Trophoblast cell (in vitro differentiated cells and primary cell): ENCODE measurements at regions not wholly inside any gene's neighbourhood (a gene's known extent, or its start where the extent isn't known, plus 50 kb on each side); places are given as distances from the start of the nearest gene placed in this dataset.

Experiments
- DNase-seq, 2 donors: peaks; one replicate each; pipeline ENCODE4 v3.0.0-alpha.2; 2016
- H2AFZ ChIP-seq: 2 replicates; pipeline ENCODE4 v1.6.1; 2013; ENCODE audit warnings: low read length, moderate library complexity, mild to moderate bottlenecking; ENCODE audit not compliant: insufficient read depth, poor library complexity
- H2AK5ac ChIP-seq: 2 replicates; pipeline ENCODE4 v1.6.1; 2013; ENCODE audit warnings: mild to moderate bottlenecking, low read length
- H2BK120ac ChIP-seq: 2 replicates; pipeline ENCODE4 v1.6.1; 2013; ENCODE audit warnings: low read length, mild to moderate bottlenecking, moderate library complexity; ENCODE audit not compliant: insufficient read depth, poor library complexity
- H2BK12ac ChIP-seq: 2 replicates; pipeline ENCODE4 v1.6.1; 2013; ENCODE audit warnings: mild to moderate bottlenecking, low read length, moderate library complexity
- H2BK5ac ChIP-seq: 2 replicates; pipeline ENCODE4 v1.6.1; 2013; ENCODE audit warnings: low read length, low read depth, moderate library complexity, mild to moderate bottlenecking; ENCODE audit not compliant: poor library complexity
- H3K14ac ChIP-seq: 2 replicates; pipeline ENCODE4 v1.6.1; 2013; ENCODE audit warnings: mild to moderate bottlenecking, low read length
- H3K18ac ChIP-seq: 2 replicates; pipeline ENCODE4 v1.6.1; 2013; ENCODE audit warnings: mild to moderate bottlenecking, low read length
- H3K23ac ChIP-seq: 2 replicates; pipeline ENCODE4 v1.6.1; 2013; ENCODE audit warnings: low read length
- H3K27ac ChIP-seq: 2 replicates; pipeline ENCODE4 v1.5.1; 2013; ENCODE audit warnings: low read depth, mild to moderate bottlenecking, inconsistent platforms, low read length, moderate library complexity
- H3K27me3 ChIP-seq: 2 replicates; pipeline ENCODE4 v1.6.1; 2013; ENCODE audit warnings: inconsistent platforms, mild to moderate bottlenecking, low read length, moderate library complexity; ENCODE audit not compliant: insufficient read depth
- H3K36me3 ChIP-seq, 2 experiments: 1 replicate in 1 of 2; 2 replicates in 1 of 2; pipeline ENCODE4 v1.6.1; 2013; ENCODE audit warnings: low read length in 2 of 2, mild to moderate bottlenecking in 2 of 2, moderate library complexity in 1 of 2; ENCODE audit not compliant: insufficient read depth in 2 of 2, control insufficient read depth in 1 of 2
- H3K4ac ChIP-seq: 2 replicates; pipeline ENCODE4 v1.6.1; 2013; ENCODE audit warnings: low read depth, mild to moderate bottlenecking, low read length, moderate library complexity
- H3K4me1 ChIP-seq, 2 experiments: 1 replicate in 1 of 2; 2 replicates in 1 of 2; pipeline ENCODE4 v1.6.1; 2013; ENCODE audit warnings: low read length in 2 of 2, mild to moderate bottlenecking in 2 of 2, moderate library complexity in 1 of 2; ENCODE audit not compliant: insufficient read depth in 2 of 2, control insufficient read depth in 1 of 2
- H3K4me2 ChIP-seq: 2 replicates; pipeline ENCODE4 v1.6.1; 2013; ENCODE audit warnings: inconsistent platforms, mild to moderate bottlenecking, low read length, moderate library complexity
- H3K4me3 ChIP-seq: 2 replicates; pipeline ENCODE4 v1.5.1; 2013; ENCODE audit warnings: mild to moderate bottlenecking, low read depth, low read length, inconsistent platforms
- H3K79me1 ChIP-seq: one replicate; pipeline ENCODE4 v1.6.1; 2013; ENCODE audit warnings: low read length
- H3K79me2 ChIP-seq: 2 replicates; pipeline ENCODE4 v1.6.1; 2013; ENCODE audit warnings: low read length, mild to moderate bottlenecking; ENCODE audit not compliant: control insufficient read depth, insufficient read depth, poor library complexity
- H3K9ac ChIP-seq: 2 replicates; pipeline ENCODE4 v1.6.1; 2013; ENCODE audit warnings: mild to moderate bottlenecking, low read length
- H3K9me3 ChIP-seq: 2 replicates; pipeline ENCODE4 v1.6.1; 2013; ENCODE audit warnings: low read depth, mild to moderate bottlenecking, control low read depth, inconsistent platforms, low read length; ENCODE audit not compliant: insufficient read depth
- H4K12ac ChIP-seq: 2 replicates; pipeline ENCODE4 v1.6.1; 2013; ENCODE audit warnings: low read depth, mild to moderate bottlenecking, low read length, moderate library complexity
- H4K8ac ChIP-seq: 2 replicates; pipeline ENCODE4 v1.6.1; 2013; ENCODE audit warnings: low read depth, mild to moderate bottlenecking, low read length, moderate library complexity
- H4K91ac ChIP-seq: one replicate; pipeline ENCODE4 v1.6.1; 2013; ENCODE audit warnings: low read depth, mild to moderate bottlenecking, low read length, moderate library complexity
- WGBS: extraction: QIAGEN DNeasy Blood & Tissue Kit; methylation state at CpG from one replicate; pipeline ENCODE4 v1.1.7; 2013; ENCODE audit warnings: missing lambda C conversion rate; ENCODE audit not compliant: insufficient read length, insufficient coverage; ENCODE audit errors: extremely low coverage; 5-methylcytosine and 5-hydroxymethylcytosine counted together

DNA sequence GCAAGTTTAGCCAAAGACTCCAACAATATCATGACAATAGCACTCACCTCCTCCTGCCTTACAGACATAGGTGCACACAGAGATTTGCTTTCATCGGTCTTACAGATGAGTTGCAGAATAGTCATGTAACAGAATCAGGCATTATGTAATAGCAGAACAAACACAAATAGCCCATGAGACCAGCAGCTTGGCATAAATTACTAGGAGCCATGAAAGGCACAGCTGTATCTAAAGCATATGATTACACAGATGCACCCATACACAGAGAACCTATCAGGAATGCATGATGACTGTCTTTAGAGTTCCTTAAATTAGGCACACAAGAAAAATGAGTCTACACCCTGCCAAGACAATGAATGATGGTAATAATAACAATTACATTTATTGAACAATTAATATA lies 342.0 kb upstream of the XYLT1 start:
- H3K27ac ChIP-seq: no peak overlapping the region
- no peak overlapping the region for H2BK12ac ChIP-seq
- H3K9ac ChIP-seq: no peak overlapping the region
- H3K79me1 ChIP-seq: no peaks in the 10 kb centered on the region
- no peak overlapping the region for H2BK5ac ChIP-seq
- no peak overlapping the region for H4K8ac ChIP-seq
- H3K4ac ChIP-seq: no peak overlapping the region
- no peak for DNase-seq
- H3K4me2 ChIP-seq: no peak overlapping the region
- H3K18ac ChIP-seq: no peak overlapping the region
- no CpG with 5 or more reads among the region's 1 CpG for WGBS
- no peaks in the 10 kb centered on the region for H3K9me3 ChIP-seq
- H4K91ac ChIP-seq: no peak overlapping the region
- no peaks in the 10 kb centered on the region for H3K79me2 ChIP-seq
- no peak overlapping the region for H3K23ac ChIP-seq
- no peak overlapping the region for H2AFZ ChIP-seq
- H3K4me1 ChIP-seq: no peaks in the 10 kb centered on the region
- no peak overlapping the region for H3K14ac ChIP-seq
- no peak overlapping the region for H2BK120ac ChIP-seq
- H3K27me3 ChIP-seq: no peaks in the 10 kb centered on the region
- H2AK5ac ChIP-seq: no peak overlapping the region
- no peaks in the 10 kb centered on the region for H3K36me3 ChIP-seq
- no peak overlapping the region for H3K4me3 ChIP-seq
- no peak overlapping the region for H4K12ac ChIP-seq

DNA sequence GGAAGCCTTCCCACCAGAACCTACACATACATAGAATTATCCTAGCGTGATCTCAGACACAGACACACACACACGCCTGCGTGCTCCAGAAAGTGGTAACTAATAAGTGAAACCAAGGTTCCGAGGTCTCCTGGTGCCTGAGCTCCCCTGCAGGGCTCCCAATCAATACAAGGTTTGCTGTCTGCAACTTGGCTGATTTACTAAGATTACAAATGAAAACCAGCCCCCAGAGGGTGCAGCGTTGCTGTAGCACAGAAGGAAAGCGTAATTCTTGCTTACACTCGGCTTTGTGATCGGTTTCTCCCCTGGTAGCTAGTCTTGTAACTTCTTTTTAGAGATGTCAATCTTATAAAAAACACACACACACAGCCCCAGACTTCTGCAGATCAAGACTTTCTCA lies 334.1 kb upstream of the XYLT1 start:
- H4K91ac ChIP-seq: no peak overlapping the region
- no peaks in the 10 kb centered on the region for H3K36me3 ChIP-seq
- no peak overlapping the region for H4K12ac ChIP-seq
- H3K18ac ChIP-seq: no peak overlapping the region
- no peak overlapping the region for H2BK12ac ChIP-seq
- no peaks in the 10 kb centered on the region for H3K4me1 ChIP-seq
- no peak overlapping the region for H3K9ac ChIP-seq
- no peak overlapping the region for H2AK5ac ChIP-seq
- no peak for DNase-seq
- no peak overlapping the region for H2BK120ac ChIP-seq
- H3K9me3 ChIP-seq: no peaks in the 10 kb centered on the region
- no peak overlapping the region for H3K14ac ChIP-seq
- no peak overlapping the region for H3K4me3 ChIP-seq
- no peaks in the 10 kb centered on the region for H3K79me1 ChIP-seq
- H3K4ac ChIP-seq: no peak overlapping the region
- no CpG with 5 or more reads among the region's 8 CpGs for WGBS
- no peak overlapping the region for H2AFZ ChIP-seq
- no peak overlapping the region for H3K27ac ChIP-seq
- H2BK5ac ChIP-seq: no peak overlapping the region
- H3K4me2 ChIP-seq: no peak overlapping the region
- H3K79me2 ChIP-seq: no peaks in the 10 kb centered on the region
- H3K27me3 ChIP-seq: no peaks in the 10 kb centered on the region
- H3K23ac ChIP-seq: no peak overlapping the region
- H4K8ac ChIP-seq: no peak overlapping the region

DNA sequence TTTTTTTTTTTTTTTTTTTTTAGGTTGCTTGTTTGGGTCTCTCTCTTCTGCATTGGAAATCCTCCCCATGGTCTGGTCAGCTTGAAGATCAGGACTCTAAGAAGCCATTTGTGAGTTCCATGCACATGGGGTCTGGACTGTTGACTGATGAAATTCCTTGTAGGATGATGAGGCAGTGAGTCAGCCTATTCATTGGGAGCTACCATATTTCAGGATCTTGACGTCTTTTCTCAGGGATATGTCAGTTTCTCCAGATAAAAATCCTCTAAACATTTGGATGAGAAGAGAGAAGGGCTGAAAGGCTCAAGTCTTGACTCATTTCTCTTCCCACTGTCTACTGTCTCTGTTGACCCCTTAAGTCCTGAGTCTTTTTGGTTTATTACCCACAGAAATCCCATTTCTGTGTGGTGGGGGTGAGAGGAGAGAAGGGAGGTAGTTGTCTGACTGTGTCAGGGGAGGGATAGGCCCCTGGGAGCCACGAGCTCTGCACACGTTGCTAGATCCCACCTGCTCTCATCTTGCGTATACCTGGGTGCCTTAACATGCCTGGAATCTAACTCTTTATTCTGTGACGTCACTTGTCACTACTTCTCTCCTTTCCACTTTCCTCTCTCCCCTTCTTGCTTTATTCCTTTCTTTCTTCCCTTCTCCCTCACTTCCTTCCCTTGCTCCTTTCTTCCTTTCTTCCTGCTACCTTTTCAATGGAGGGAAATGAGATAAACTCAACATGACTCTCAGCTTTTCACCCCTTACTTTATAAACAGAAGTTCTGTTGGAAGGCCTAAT lies 333.1 kb upstream of the XYLT1 start:
- no peak for DNase-seq
- no peaks in the 10 kb centered on the region for H3K27me3 ChIP-seq
- H2BK120ac ChIP-seq: no peak overlapping the region
- H4K8ac ChIP-seq: no peak overlapping the region
- no peak overlapping the region for H3K14ac ChIP-seq
- H3K4me1 ChIP-seq: no peaks in the 10 kb centered on the region
- H2AK5ac ChIP-seq: no peak overlapping the region
- no peaks in the 10 kb centered on the region for H3K79me1 ChIP-seq
- H3K9me3 ChIP-seq: no peaks in the 10 kb centered on the region
- no peak overlapping the region for H3K18ac ChIP-seq
- H4K12ac ChIP-seq: no peak overlapping the region
- no CpG with 5 or more reads among the region's 5 CpGs for WGBS
- no peak overlapping the region for H2BK12ac ChIP-seq
- H3K4ac ChIP-seq: no peak overlapping the region
- no peak overlapping the region for H4K91ac ChIP-seq
- no peak overlapping the region for H2BK5ac ChIP-seq
- no peaks in the 10 kb centered on the region for H3K79me2 ChIP-seq
- H3K23ac ChIP-seq: no peak overlapping the region
- no peak overlapping the region for H3K9ac ChIP-seq
- no peak overlapping the region for H2AFZ ChIP-seq
- H3K4me2 ChIP-seq: no peak overlapping the region
- no peaks in the 10 kb centered on the region for H3K36me3 ChIP-seq
- H3K27ac ChIP-seq: no peak overlapping the region
- no peak overlapping the region for H3K4me3 ChIP-seq

- no peaks in the 10 kb centered on the region for H3K4me1 ChIP-seq
- no peaks in the 10 kb centered on the region for H3K9me3 ChIP-seq
- H3K4ac ChIP-seq: no peak overlapping the region
- H2AK5ac ChIP-seq: no peak overlapping the region
- H3K18ac ChIP-seq: no peak overlapping the region
- no peak overlapping the region for H2BK12ac ChIP-seq
- H3K27me3 ChIP-seq: no peaks in the 10 kb centered on the region
- no peaks in the 10 kb centered on the region for H3K36me3 ChIP-seq
- no peak overlapping the region for H2AFZ ChIP-seq
- H3K23ac ChIP-seq: no peak overlapping the region
- no peaks in the 10 kb centered on the region for H3K79me1 ChIP-seq
- H4K91ac ChIP-seq: no peak overlapping the region
- no peak overlapping the region for H4K8ac ChIP-seq
- H3K9ac ChIP-seq: no peak overlapping the region
- no CpG with 5 or more reads among the region's 1 CpG for WGBS
- no peak overlapping the region for H3K4me2 ChIP-seq
- no peak overlapping the region for H2BK5ac ChIP-seq
- H2BK120ac ChIP-seq: no peak overlapping the region
- H3K27ac ChIP-seq: no peak overlapping the region
- H3K4me3 ChIP-seq: no peak overlapping the region
- DNase-seq: no peak
- H3K14ac ChIP-seq: no peak overlapping the region
- H3K79me2 ChIP-seq: no peaks in the 10 kb centered on the region
- no peak overlapping the region for H4K12ac ChIP-seq
Observed at GRCh38 chr16:17802571-17802970, 331.8 kb upstream of the XYLT1 start.
